IgD-negative memory B cell (primary cell): ENCODE measurements at regions not wholly inside any gene's neighbourhood (a gene's known extent, or its start where the extent isn't known, plus 50 kb on each side); places are given as distances from the start of the nearest gene placed in this dataset.

ENCODE experiments used
- H3K27ac Mint-ChIP-seq, 3 donors: one replicate each; pipeline ENCODE4 v1.8.0; 2020 to 2022; ENCODE audit warnings: mild to moderate bottlenecking in 3 of 3, mixed read lengths in 3 of 3, moderate library complexity in 1 of 3
- H3K27me3 Mint-ChIP-seq: one replicate; pipeline ENCODE4 v1.8.0; 2021; ENCODE audit warnings: mixed read lengths
- H3K36me3 Mint-ChIP-seq: one replicate; pipeline ENCODE4 v1.8.0; 2020; ENCODE audit warnings: mild to moderate bottlenecking, mixed read lengths
- H3K4me1 Mint-ChIP-seq, 3 donors: one replicate each; pipeline ENCODE4 v1.8.0; 2020 to 2022; ENCODE audit warnings: mixed read lengths in 3 of 3, mild to moderate bottlenecking in 1 of 3
- H3K4me3 Mint-ChIP-seq, 4 donors: one replicate each; pipeline ENCODE4 v1.8.0; 2020 to 2022; ENCODE audit warnings: mild to moderate bottlenecking in 4 of 4, mixed read lengths in 4 of 4, moderate library complexity in 3 of 4
- H3K9me3 Mint-ChIP-seq, 3 donors: one replicate each; pipeline ENCODE4 v1.8.0; 2020 to 2021; ENCODE audit warnings: mixed read lengths in 3 of 3, mild to moderate bottlenecking in 1 of 3

GRCh38 chr7:84529480-84530205 is 335.1 kb upstream of the SEMA3A start:
- Mint-ChIP-seq H3K4me3 (no peak overlapping the region), H3K4me1 (no peaks in the 10 kb centered on the region), H3K9me3 (peaks cover 0 to 11% (median 5%) of the 10 kb centered on the region in 3 donors), H3K36me3 (no peaks in the 10 kb centered on the region), H3K27ac (no peak overlapping the region), H3K27me3 (no peaks in the 10 kb centered on the region)

- peaks cover 0 to 11% (median 3%) of the 10 kb centered on the region in 3 donors for H3K9me3 Mint-ChIP-seq
- no peak overlapping the region for H3K4me3 Mint-ChIP-seq
- no peaks in the 10 kb centered on the region for H3K36me3 Mint-ChIP-seq
- no peak overlapping the region for H3K27ac Mint-ChIP-seq
- no peaks in the 10 kb centered on the region for H3K4me1 Mint-ChIP-seq
- no peaks in the 10 kb centered on the region for H3K27me3 Mint-ChIP-seq
Measured at GRCh38 chr7:84528756-84529479, 334.3 kb upstream of the SEMA3A start.

GRCh38 chr7:84524714-84525694 is 330.4 kb upstream of the SEMA3A start:
- H3K36me3 Mint-ChIP-seq = no peaks in the 10 kb centered on the region

GRCh38 chr7:84513061-84513460 is 318.5 kb upstream of the SEMA3A start:
- Mint-ChIP-seq H3K27ac (no peak overlapping the region), H3K4me1 (no peaks in the 10 kb centered on the region), H3K27me3 (no peaks in the 10 kb centered on the region), H3K9me3 (peaks cover 5% of the 10 kb centered on the region in 3 donors), H3K36me3 (no peaks in the 10 kb centered on the region), H3K4me3 (no peak overlapping the region)

More at GRCh38 chr7:84524714-84525694, 330.4 kb upstream of the SEMA3A start:
- H3K4me1 Mint-ChIP-seq = no peaks in the 10 kb centered on the region
- H3K9me3 Mint-ChIP-seq = peaks cover 0 to 8% (median 3%) of the 10 kb centered on the region in 3 donors
- no peak overlapping the region for H3K27ac Mint-ChIP-seq
- no peak overlapping the region for H3K4me3 Mint-ChIP-seq
- H3K27me3 Mint-ChIP-seq = no peaks in the 10 kb centered on the region

GRCh38 chr7:84512055-84512454 is 317.5 kb upstream of the SEMA3A start:
- no peak overlapping the region for H3K27ac Mint-ChIP-seq
- no peaks in the 10 kb centered on the region for H3K36me3 Mint-ChIP-seq
- no peaks in the 10 kb centered on the region for H3K27me3 Mint-ChIP-seq
- H3K4me3 Mint-ChIP-seq = no peak overlapping the region
- H3K9me3 Mint-ChIP-seq = peaks cover 5 to 6% (median 5%) of the 10 kb centered on the region in 3 donors
- H3K4me1 Mint-ChIP-seq = no peaks in the 10 kb centered on the region

GRCh38 chr7:84510505-84510904 is 315.9 kb upstream of the SEMA3A start:
- no peak overlapping the region for H3K4me3 Mint-ChIP-seq
- peaks cover 5 to 9% (median 5%) of the 10 kb centered on the region in 3 donors for H3K9me3 Mint-ChIP-seq
- H3K36me3 Mint-ChIP-seq = no peaks in the 10 kb centered on the region

GRCh38 chr7:84509522-84509921 is 314.9 kb upstream of the SEMA3A start:
- Mint-ChIP-seq H3K9me3 (peaks cover 5 to 9% (median 5%) of the 10 kb centered on the region in 3 donors), H3K4me3 (no peak overlapping the region), H3K27me3 (no peaks in the 10 kb centered on the region), H3K4me1 (no peaks in the 10 kb centered on the region), H3K27ac (no peak overlapping the region), H3K36me3 (no peaks in the 10 kb centered on the region)

More at GRCh38 chr7:84510505-84510904, 315.9 kb upstream of the SEMA3A start:
- Mint-ChIP-seq H3K4me1 (no peaks in the 10 kb centered on the region), H3K27me3 (no peaks in the 10 kb centered on the region), H3K27ac (no peak overlapping the region)

- H3K36me3 Mint-ChIP-seq = no peaks in the 10 kb centered on the region
- H3K27ac Mint-ChIP-seq = no peak overlapping the region
- H3K4me1 Mint-ChIP-seq = no peaks in the 10 kb centered on the region
- no peak overlapping the region for H3K4me3 Mint-ChIP-seq
- H3K9me3 Mint-ChIP-seq = peaks cover 5 to 9% (median 5%) of the 10 kb centered on the region in 3 donors
- no peaks in the 10 kb centered on the region for H3K27me3 Mint-ChIP-seq
Measured at GRCh38 chr7:84508606-84509005, 314.0 kb upstream of the SEMA3A start.

GRCh38 chr7:84507529-84507928 is 312.9 kb upstream of the SEMA3A start:
- Mint-ChIP-seq H3K36me3 (no peaks in the 10 kb centered on the region), H3K4me1 (no peaks in the 10 kb centered on the region), H3K9me3 (peaks cover 5 to 9% (median 5%) of the 10 kb centered on the region in 3 donors), H3K4me3 (no peak overlapping the region), H3K27ac (no peak overlapping the region), H3K27me3 (no peaks in the 10 kb centered on the region)

- H3K27ac Mint-ChIP-seq = no peak overlapping the region
- no peaks in the 10 kb centered on the region for H3K27me3 Mint-ChIP-seq
- no peaks in the 10 kb centered on the region for H3K4me1 Mint-ChIP-seq
- H3K4me3 Mint-ChIP-seq = no peak overlapping the region
- peaks cover 6 to 9% (median 9%) of the 10 kb centered on the region in 3 donors for H3K9me3 Mint-ChIP-seq
- H3K36me3 Mint-ChIP-seq = no peaks in the 10 kb centered on the region
Measured at GRCh38 chr7:84506151-84506550, 311.6 kb upstream of the SEMA3A start.

GRCh38 chr7:84502239-84502638 is 307.6 kb upstream of the SEMA3A start:
- Mint-ChIP-seq H3K4me1 (no peaks in the 10 kb centered on the region), H3K27me3 (no peaks in the 10 kb centered on the region), H3K36me3 (no peaks in the 10 kb centered on the region), H3K4me3 (no peak overlapping the region), H3K27ac (no peak overlapping the region), H3K9me3 (peaks cover 4% of the 10 kb centered on the region in 3 donors)

- Mint-ChIP-seq H3K36me3 (no peaks in the 10 kb centered on the region), H3K9me3 (peaks cover 0 to 6% (median 4%) of the 10 kb centered on the region in 3 donors), H3K4me1 (no peaks in the 10 kb centered on the region), H3K27me3 (no peaks in the 10 kb centered on the region), H3K4me3 (no peak overlapping the region), H3K27ac (no peak overlapping the region)
Measured at GRCh38 chr7:84497873-84498272, 303.3 kb upstream of the SEMA3A start.

- no peak overlapping the region for H3K27ac Mint-ChIP-seq
- H3K27me3 Mint-ChIP-seq = no peaks in the 10 kb centered on the region
- H3K4me1 Mint-ChIP-seq = no peaks in the 10 kb centered on the region
- H3K36me3 Mint-ChIP-seq = no peaks in the 10 kb centered on the region
- H3K4me3 Mint-ChIP-seq = no peak overlapping the region
- H3K9me3 Mint-ChIP-seq = peaks cover 0 to 3% (median 0%) of the 10 kb centered on the region in 3 donors
Measured at GRCh38 chr7:84495128-84495527, 300.5 kb upstream of the SEMA3A start.

- H3K4me3 Mint-ChIP-seq = no peak overlapping the region
- H3K27me3 Mint-ChIP-seq = no peaks in the 10 kb centered on the region
- peaks cover 0 to 2% (median 0%) of the 10 kb centered on the region in 3 donors for H3K9me3 Mint-ChIP-seq
- no peaks in the 10 kb centered on the region for H3K36me3 Mint-ChIP-seq
- no peaks in the 10 kb centered on the region for H3K4me1 Mint-ChIP-seq
- H3K27ac Mint-ChIP-seq = no peak overlapping the region
Measured at GRCh38 chr7:84492098-84493034, 297.8 kb upstream of the SEMA3A start.
